Activated T-helper 2 cell treated with anti-CD3 and anti-CD28 coated beads, Interferon-gamma antibody, Interleukin-2, Interleukin-4, amounts not matched to agents 10 μg/mL and 5 μg/mL and 100 μg/mL, durations not matched to agents 14 hours and 24 hours and 36 hours (primary cell): ENCODE measurements at regions not wholly inside any gene's neighbourhood (a gene's known extent, or its start where the extent isn't known, plus 50 kb on each side); places are given as distances from the start of the nearest gene placed in this dataset.
"Not testable (repeated sequence)": the region's sequence is repeated elsewhere in the genome, so short reads cannot be mapped to it uniquely, and the experiment has no call there.

ENCODE experiments used
- DNase-seq: peaks from one replicate; pipeline ENCODE4 v3.0.0; 2021; ENCODE audit warnings: low spot score
- H3K27ac Mint-ChIP-seq: one replicate; pipeline ENCODE4 v1.8.0; 2021; ENCODE audit warnings: mixed read lengths
- H3K27me3 Mint-ChIP-seq: one replicate; pipeline ENCODE4 v1.8.0; 2021; ENCODE audit warnings: low read depth, mixed read lengths
- H3K36me3 Mint-ChIP-seq: one replicate; pipeline ENCODE4 v1.8.0; 2021; ENCODE audit warnings: low read depth, mixed read lengths
- H3K4me1 Mint-ChIP-seq: one replicate; pipeline ENCODE4 v1.8.0; 2021; ENCODE audit warnings: low read depth, mixed read lengths
- H3K4me3 Mint-ChIP-seq: one replicate; pipeline ENCODE4 v1.8.0; 2021; ENCODE audit warnings: low read depth, mild to moderate bottlenecking, moderate library complexity, mixed read lengths
- H3K9me3 Mint-ChIP-seq: one replicate; pipeline ENCODE4 v1.8.0; 2021; ENCODE audit warnings: mixed read lengths
- intact Hi-C: fragments of 100-400 bp; cut with micrococcal nuclease; formaldehyde crosslinking; loops from one replicate; pipeline ENCODE4 v1.15.1; 2023

DNA sequence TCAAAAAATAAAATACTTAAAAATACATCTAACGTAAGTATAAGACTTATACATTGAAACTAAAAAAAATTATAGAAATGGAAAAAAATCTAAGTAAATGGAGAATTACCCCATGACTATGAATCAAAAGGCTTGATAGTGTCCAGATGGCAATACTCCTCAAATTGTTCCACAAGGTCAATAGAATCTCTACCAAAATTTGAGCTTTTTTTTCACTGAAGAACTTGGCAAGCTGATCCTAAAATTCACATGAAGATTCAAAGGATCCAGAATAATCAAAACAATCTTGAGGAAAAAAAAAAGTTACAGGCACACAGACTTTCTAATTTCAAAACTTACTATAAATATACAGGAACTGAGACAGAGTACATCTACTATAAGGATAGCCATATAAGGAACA is 448.4 kb upstream of the CDH11 start:
- Mint-ChIP-seq H3K4me1 (no peaks in the 10 kb centered on the region), H3K27ac (no peak overlapping the region), H3K4me3 (no peak overlapping the region), H3K27me3 (no peaks in the 10 kb centered on the region), H3K9me3 (peaks cover 15% of the 10 kb centered on the region), H3K36me3 (no peaks in the 10 kb centered on the region)
- DNase-seq: no peak
- intact Hi-C loops: no loop called here

DNA sequence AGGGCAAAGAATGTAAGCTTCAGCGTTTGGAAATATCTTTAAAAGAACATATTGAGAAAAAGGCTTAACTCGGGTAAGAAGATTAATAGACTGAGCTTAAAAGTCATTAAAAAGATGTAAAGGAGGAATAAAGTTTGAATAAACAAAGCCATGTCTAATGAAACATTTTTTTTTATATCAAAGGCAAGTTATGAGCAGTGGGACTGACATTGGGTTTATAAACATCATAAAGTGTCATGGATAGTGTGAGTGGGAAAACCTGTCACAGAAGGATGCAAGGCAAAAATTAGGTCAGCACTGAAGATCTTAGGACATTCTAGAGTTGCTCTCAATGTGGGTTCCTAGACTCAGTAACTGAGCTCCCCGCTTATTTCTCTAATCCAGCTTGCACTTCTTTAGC is 438.0 kb upstream of the CDH11 start:
- intact Hi-C loops: no loop called here
- Mint-ChIP-seq H3K4me3 (no peak overlapping the region), H3K27ac (no peak overlapping the region), H3K9me3 (peaks cover 25% of the 10 kb centered on the region), H3K27me3 (no peaks in the 10 kb centered on the region), H3K4me1 (no peaks in the 10 kb centered on the region), H3K36me3 (no peaks in the 10 kb centered on the region)
- DNase-seq: no peak

DNA sequence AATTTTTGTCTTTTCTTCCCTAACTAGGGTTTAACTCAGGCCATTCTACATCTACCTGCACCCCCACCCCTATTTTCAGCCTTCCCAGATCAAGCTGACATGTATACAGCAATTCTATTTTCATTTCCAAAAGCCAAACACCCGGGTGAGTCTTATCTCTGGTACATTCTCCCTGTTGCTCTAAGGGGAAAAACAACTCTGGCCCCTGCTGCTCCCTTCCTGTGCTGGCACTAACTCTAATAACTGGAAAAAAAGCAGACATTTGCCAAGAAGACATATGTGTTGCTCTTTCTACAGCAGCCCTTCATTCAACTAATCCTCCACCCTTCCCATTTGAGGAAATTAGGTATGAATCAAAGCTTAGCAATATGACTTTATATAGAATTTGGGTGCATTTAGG is 427.8 kb upstream of the CDH11 start:
- intact Hi-C loops, H3K4me1 Mint-ChIP-seq, H3K27ac Mint-ChIP-seq, DNase-seq, H3K36me3 Mint-ChIP-seq, H3K4me3 Mint-ChIP-seq, H3K27me3 Mint-ChIP-seq: not testable (repeated sequence)
- peaks cover 11% of the 10 kb centered on the region for H3K9me3 Mint-ChIP-seq

DNA sequence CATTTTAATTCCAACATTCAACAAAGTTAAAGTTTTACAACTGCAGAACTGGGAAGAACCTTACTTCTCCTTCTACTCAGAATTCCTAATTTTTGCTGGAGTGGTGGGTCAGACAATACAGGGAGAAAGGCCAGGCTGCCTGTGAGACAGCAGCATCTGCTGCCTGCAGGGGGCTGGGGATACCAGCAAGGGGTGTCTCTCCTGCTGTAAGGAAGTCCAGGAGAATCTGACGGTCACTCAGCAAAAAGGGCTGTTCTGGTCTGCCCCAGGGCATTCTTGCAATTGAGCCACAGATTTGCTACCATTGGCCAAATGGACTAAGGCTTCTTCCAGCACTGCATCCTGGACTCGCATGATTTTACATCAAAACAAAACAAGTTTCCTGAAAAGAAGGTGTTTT is 426.6 kb upstream of the CDH11 start:
- intact Hi-C loops: no loop called here
- Mint-ChIP-seq H3K9me3 (peaks cover 11% of the 10 kb centered on the region), H3K27me3 (no peaks in the 10 kb centered on the region), H3K36me3 (no peaks in the 10 kb centered on the region), H3K27ac (no peak overlapping the region), H3K4me3 (no peak overlapping the region), H3K4me1 (no peaks in the 10 kb centered on the region)
- no peak for DNase-seq

DNA sequence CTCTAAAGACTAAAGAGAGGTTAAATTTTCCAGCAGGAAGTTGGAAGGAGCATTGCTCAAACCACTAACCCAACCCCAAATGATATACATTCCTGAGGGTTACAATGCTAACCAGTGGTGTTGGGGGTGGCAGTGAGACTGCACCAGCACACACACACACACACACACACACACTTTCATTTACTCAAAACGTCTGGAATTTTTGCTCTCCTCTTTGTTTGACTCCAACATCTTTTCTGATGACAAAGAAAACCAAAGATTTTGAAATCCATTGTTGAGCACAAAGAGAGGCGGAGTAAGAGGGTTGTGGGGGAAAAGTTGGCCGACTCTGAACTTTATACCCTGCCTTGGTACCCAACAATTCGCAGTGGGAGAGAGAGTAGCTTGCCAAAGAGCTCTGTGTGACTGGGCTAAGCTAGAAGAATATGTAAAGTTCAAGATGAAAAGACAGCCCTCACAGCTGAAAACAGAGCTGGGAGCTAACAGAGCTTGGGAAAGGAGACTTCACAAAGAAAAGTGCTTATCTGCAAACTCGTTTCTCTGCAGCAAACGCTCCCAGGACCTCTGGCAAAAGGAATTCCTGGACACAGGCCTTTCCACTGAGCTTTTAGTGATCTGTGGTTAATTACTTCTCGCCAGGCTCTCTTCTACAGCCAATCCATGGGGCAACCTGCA is 426.0 kb upstream of the CDH11 start:
- no peak overlapping the region for H3K27ac Mint-ChIP-seq
- H3K9me3 Mint-ChIP-seq: peaks cover 10% of the 10 kb centered on the region
- DNase-seq: no peak
- no peaks in the 10 kb centered on the region for H3K4me1 Mint-ChIP-seq
- intact Hi-C loops: no loop called here
- H3K36me3 Mint-ChIP-seq: no peaks in the 10 kb centered on the region
- no peaks in the 10 kb centered on the region for H3K27me3 Mint-ChIP-seq
- H3K4me3 Mint-ChIP-seq: no peak overlapping the region

- DNase-seq: no peak
- intact Hi-C loops: no loop called here
- no peaks in the 10 kb centered on the region for H3K36me3 Mint-ChIP-seq
- H3K4me3 Mint-ChIP-seq: no peak overlapping the region
- no peaks in the 10 kb centered on the region for H3K27me3 Mint-ChIP-seq
- H3K4me1 Mint-ChIP-seq: no peaks in the 10 kb centered on the region
- peaks cover 9% of the 10 kb centered on the region for H3K9me3 Mint-ChIP-seq
- H3K27ac Mint-ChIP-seq: no peak overlapping the region
Observed at GRCh38 chr16:65546353-65546791, 424.5 kb upstream of the CDH11 start.

DNA sequence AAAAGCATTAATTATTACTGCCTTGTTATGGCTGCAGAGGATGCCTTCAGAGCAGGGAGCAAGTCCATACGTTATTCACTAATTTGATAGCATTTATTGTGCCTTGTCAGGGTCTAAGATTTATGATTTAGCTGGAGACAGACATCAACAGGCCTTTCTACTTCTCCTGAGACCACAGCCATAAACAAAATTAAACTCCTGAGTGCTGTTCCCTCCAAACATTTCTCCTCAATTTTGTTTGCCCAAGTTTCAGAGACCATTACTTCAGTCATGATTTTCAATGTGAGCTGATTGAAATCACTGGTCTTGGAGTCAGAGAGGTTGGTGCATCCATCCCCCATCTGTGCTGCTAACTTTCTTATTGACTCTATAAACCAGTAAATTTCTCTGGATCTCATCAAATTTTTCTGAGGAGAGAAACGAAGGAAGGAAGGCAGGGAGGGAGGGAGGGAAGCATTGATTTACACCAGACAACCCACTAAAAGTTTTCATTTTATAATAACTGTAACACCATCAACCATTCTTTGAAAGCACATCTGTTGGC is 423.6 kb upstream of the CDH11 start:
- Mint-ChIP-seq H3K36me3 (no peaks in the 10 kb centered on the region), H3K4me3 (no peak overlapping the region), H3K4me1 (no peaks in the 10 kb centered on the region), H3K27ac (no peak overlapping the region), H3K9me3 (peaks cover 9% of the 10 kb centered on the region), H3K27me3 (no peaks in the 10 kb centered on the region)
- intact Hi-C loops: no loop called here
- no peak for DNase-seq

DNA sequence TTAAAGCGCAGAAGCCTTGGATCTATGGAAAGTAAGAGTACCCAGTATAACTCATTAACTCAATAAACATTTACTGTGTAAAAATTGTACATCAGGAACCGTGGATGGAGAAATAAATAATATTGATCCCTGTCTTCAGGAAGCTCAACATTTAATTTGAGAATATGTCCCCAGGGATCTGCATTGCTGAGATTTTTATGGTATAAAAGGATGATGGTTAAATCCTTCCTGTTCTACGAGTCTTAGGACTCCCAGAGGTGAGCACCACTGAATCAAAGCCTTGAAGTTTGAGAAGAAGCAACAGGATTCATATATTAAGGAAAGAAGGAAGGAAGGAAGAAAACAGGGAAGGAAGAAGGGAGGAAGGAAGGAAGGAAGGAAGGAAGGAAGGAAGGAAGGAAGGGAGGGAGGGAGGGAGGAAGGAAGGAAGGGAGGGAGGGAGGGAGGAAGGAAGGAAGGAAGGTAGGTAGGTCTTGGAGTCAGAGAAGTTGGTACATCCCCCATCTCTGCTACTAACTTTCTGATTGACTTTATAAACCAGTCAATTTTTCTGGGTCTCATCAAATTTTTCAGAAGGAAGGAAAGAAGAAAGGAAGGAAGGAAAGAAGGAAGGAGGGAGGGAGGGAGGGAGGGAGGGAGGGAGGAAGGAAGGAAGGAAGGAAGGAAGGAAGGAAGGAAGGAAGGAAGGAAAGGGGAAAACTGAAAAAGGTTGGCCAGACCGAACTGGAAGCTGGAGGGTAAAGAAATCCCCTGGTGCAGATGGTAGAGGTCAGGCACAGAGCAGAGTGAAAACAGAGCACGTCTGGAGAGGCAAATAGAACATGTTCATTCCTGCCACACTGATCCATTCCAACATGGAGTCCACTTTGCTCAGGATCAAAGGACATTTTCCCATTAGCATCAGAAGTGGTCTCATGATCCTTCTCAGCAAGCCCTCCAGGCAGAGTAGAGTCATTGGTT is 422.2 kb upstream of the CDH11 start:
- no peaks in the 10 kb centered on the region for H3K36me3 Mint-ChIP-seq
- H3K9me3 Mint-ChIP-seq: peaks cover 16% of the 10 kb centered on the region
- H3K4me1 Mint-ChIP-seq: no peaks in the 10 kb centered on the region
- H3K27ac Mint-ChIP-seq: no peak overlapping the region
- intact Hi-C loops: no loop called here
- no peak overlapping the region for H3K4me3 Mint-ChIP-seq
- H3K27me3 Mint-ChIP-seq: no peaks in the 10 kb centered on the region
- DNase-seq: no peak

DNA sequence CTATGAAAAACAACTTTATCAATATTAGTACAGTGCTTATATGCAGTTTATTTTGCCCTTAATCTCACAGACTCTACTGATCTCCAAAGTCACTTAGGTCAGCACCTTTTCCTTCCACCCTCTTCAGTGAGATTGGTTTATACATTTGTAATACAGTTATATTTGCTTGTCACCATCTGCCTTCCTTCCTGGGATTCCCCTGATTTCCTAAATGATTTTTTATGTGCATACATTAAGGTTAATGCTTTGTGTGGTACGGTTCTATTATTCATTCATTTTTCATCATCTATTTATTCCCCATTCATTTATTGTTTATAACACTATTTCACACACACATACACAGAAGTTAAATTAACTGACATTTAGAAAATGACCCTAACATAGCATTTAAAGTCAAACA is 419.8 kb upstream of the CDH11 start:
- intact Hi-C loops: no loop called here
- H3K27ac Mint-ChIP-seq: no peak overlapping the region
- H3K4me1 Mint-ChIP-seq: no peaks in the 10 kb centered on the region
- no peaks in the 10 kb centered on the region for H3K27me3 Mint-ChIP-seq
- DNase-seq: no peak
- peaks cover 20% of the 10 kb centered on the region for H3K9me3 Mint-ChIP-seq
- no peaks in the 10 kb centered on the region for H3K36me3 Mint-ChIP-seq
- no peak overlapping the region for H3K4me3 Mint-ChIP-seq

DNA sequence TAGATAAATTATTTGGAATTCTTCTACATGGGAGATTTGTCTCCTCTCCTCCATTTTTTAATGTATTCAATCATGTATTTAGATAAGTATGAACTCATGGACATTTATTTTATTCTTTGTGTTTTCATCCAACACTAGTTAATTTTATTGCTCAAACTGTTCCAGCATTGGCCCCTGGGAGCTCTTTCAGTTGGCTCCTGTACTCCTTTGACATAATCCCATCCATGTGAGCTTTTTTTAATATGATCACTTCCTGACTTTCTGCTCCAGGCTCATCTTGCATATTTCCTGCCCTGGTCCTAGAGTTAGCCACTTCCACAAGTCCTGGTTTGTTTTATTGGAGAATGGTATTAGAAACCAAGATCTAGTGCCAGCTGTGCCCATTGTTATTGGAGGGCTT is 419.0 kb upstream of the CDH11 start:
- H3K9me3 Mint-ChIP-seq: peaks cover 20% of the 10 kb centered on the region
- DNase-seq: no peak
- H3K36me3 Mint-ChIP-seq: no peaks in the 10 kb centered on the region
- no peaks in the 10 kb centered on the region for H3K4me1 Mint-ChIP-seq
- intact Hi-C loops: no loop called here
- no peaks in the 10 kb centered on the region for H3K27me3 Mint-ChIP-seq
- H3K4me3 Mint-ChIP-seq: no peak overlapping the region
- no peak overlapping the region for H3K27ac Mint-ChIP-seq

GRCh38 chr16:65538976-65539375 is 417.1 kb upstream of the CDH11 start:
- no peak for DNase-seq
- Mint-ChIP-seq H3K27me3 (no peaks in the 10 kb centered on the region), H3K9me3 (peaks cover 23% of the 10 kb centered on the region), H3K4me3 (no peak overlapping the region), H3K4me1 (no peaks in the 10 kb centered on the region), H3K27ac (no peak overlapping the region), H3K36me3 (no peaks in the 10 kb centered on the region)
- intact Hi-C loops: no loop called here

DNA sequence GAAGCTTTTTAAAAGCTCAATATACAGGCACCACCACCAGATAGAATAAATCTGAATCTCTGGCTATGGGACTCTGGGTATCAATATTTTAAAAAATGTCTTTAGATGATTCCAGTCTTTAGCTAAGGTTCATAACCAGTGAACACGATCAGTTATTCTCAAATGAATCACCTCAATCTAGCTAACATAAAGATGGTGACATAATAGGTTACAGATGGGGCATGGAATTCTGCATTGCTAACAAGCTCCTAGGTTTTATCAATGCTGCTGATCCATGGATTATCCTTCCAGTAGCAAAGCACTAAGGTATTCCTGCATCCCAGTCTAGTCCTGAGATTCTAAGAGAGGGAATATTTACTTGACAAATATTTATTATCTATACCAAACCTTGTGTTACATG is 415.5 kb upstream of the CDH11 start:
- DNase-seq: no peak
- Mint-ChIP-seq H3K27me3 (no peaks in the 10 kb centered on the region), H3K4me3 (no peak overlapping the region), H3K27ac (no peak overlapping the region), H3K9me3 (peaks cover 20% of the 10 kb centered on the region), H3K36me3 (no peaks in the 10 kb centered on the region), H3K4me1 (no peaks in the 10 kb centered on the region)
- intact Hi-C loops: no loop called here

DNA sequence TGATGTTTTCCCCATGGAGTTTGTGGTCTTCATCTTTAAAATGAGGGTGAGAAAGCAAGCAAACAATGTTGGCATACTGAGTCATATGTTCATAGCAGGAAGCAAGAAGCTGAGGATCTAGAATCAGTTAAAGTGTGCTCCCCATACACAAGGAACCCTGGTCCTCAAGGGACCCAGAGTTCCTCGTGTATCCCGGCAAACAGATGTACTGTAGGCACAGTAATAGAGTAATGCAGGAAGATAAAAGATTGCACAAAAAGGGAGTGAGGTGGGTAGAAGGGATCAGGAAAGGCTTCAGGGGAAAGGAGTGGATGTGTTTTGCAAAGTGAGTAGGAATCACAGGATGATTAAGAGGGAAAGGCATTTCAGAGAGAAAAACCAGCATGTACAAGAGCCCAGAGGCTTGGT is 412.3 kb upstream of the CDH11 start:
- Mint-ChIP-seq H3K4me3 (no peak overlapping the region), H3K27me3 (no peaks in the 10 kb centered on the region), H3K36me3 (no peaks in the 10 kb centered on the region), H3K9me3 (peaks cover 16% of the 10 kb centered on the region), H3K4me1 (no peaks in the 10 kb centered on the region), H3K27ac (no peak overlapping the region)
- no peak for DNase-seq
- intact Hi-C loops: no loop called here
